ENCODE measurements at regions not wholly inside any gene's neighbourhood (a gene's known extent, or its start where the extent isn't known, plus 50 kb on each side); places are given as distances from the start of the nearest gene placed in this dataset.

DNA sequence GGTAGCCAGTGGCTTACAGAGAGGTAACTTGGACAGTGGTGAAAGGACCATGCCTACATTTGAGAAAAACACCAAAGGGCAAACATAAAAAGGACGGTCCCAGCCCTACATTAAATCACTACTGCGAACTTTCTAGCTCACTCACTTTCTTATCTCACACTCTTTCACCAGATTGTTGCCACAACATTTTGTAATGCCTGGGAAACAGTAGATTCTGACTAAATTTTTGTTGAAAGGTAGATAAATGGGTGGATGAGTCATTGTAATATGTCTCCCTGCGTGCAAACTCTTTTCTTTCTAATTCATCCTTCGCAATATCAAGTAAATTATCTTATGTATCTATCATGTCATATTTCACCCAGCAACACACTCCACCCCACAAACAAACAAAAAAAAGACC lies 192.2 kb downstream of the IRS1 start:
- Mint-ChIP-seq H3K4me1 (no peaks in the 10 kb centered on the region), H3K27me3 (peaks cover 37 to 60% (median 37%) of the 10 kb centered on the region in 3 donors), H3K27ac (no peak overlapping the region), H3K36me3 (no peaks in the 10 kb centered on the region), H3K9me3 (no peaks in the 10 kb centered on the region), H3K4me3 (no peak overlapping the region)
- no peak for DNase-seq
- no peak for ATAC-seq (ENCODE audit: low read depth in 2 of 2)

DNA sequence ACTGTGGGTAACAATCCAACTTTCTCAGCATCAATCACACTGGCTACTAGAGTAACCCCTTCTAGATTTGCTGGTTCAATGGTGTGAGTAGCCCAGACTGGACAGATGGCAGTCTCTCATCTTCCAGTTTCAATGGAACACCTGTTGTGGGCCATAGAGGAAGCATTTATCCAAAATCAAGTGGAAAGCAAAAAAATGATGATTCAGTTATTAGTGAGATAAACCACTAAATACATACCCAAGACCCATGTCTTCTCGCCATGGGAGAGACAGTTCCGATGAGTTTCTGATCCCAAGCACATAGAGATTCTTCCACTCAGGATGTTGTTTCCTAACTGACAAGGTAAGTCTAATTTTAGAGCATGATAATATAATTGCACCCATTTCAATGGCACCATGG lies 194.0 kb downstream of the IRS1 start:
- no peak for ATAC-seq (ENCODE audit: low read depth in 2 of 2)
- no peaks in the 10 kb centered on the region for H3K9me3 Mint-ChIP-seq
- H3K27me3 Mint-ChIP-seq = peaks cover 35 to 47% (median 39%) of the 10 kb centered on the region in 3 donors
- H3K36me3 Mint-ChIP-seq = no peaks in the 10 kb centered on the region
- H3K4me1 Mint-ChIP-seq = no peaks in the 10 kb centered on the region
- no peak overlapping the region for H3K4me3 Mint-ChIP-seq
- no peak overlapping the region for H3K27ac Mint-ChIP-seq
- DNase-seq = no peak

DNA sequence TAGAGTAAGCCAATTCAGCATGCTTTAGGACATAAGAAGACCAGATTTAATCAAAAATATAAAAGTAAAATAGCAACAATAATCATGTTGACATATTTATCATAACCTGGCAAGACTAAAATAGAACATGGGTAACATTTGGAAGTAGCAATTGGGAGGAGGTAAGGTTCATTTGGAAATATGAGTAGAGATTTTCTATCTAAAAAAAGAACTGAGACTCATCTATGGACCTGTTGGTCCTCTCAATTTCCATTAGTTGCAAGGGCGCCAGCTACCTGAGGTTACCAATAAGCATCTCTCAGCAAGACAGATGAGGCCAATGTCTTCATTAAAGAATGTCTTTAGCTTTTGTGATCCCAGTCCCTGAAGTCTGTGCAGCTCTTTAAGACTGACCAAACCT lies 196.0 kb downstream of the IRS1 start:
- H3K36me3 Mint-ChIP-seq = no peaks in the 10 kb centered on the region
- no peak overlapping the region for H3K4me3 Mint-ChIP-seq
- H3K27ac Mint-ChIP-seq = no peak overlapping the region
- no peaks in the 10 kb centered on the region for H3K4me1 Mint-ChIP-seq
- no peaks in the 10 kb centered on the region for H3K9me3 Mint-ChIP-seq
- ATAC-seq (ENCODE audit: low read depth in 2 of 2) = no peak
- no peak for DNase-seq
- peaks cover 37 to 44% (median 42%) of the 10 kb centered on the region in 3 donors for H3K27me3 Mint-ChIP-seq

DNA sequence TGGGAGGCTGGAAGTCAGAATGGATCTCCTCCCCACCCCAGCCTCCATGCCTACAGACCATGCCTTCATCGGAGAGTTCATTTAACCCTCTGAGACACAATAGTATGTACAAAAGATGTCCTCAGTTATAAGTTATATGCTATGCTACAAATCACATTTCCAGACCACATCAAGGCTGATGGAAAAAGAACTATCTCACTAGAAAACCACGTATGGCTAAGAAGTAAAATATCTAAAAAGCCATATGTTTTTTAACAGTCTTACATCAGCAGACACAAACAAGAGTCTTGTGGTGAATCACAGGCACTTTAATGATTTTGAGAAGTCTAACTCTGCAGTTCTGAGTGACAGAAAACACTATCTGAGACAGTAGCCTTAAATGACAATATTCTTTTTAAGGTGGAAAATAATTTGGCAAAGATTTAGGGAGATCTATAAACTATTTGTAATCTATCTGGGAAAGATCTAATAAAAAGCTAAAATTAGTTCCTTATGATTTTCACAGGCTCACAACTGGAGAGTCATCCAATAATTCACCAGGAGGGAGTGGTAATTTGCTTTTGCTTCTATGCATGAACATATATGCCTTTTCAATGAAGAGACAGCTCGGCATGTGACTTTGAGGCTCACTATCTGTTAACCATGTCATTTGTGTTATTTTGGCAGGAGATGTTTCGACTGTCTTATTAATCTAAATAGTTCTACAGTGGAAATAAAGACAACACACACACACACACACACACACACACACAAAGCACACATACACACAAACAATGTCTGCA lies 197.5 kb downstream of the IRS1 start:
- Mint-ChIP-seq H3K4me1 (no peaks in the 10 kb centered on the region), H3K4me3 (no peak overlapping the region), H3K27ac (no peak overlapping the region), H3K36me3 (no peaks in the 10 kb centered on the region), H3K9me3 (no peaks in the 10 kb centered on the region), H3K27me3 (peaks cover 37 to 40% (median 40%) of the 10 kb centered on the region in 3 donors)
- DNase-seq (no peak), ATAC-seq (ENCODE audit: low read depth in 2 of 2) (no peak)

DNA sequence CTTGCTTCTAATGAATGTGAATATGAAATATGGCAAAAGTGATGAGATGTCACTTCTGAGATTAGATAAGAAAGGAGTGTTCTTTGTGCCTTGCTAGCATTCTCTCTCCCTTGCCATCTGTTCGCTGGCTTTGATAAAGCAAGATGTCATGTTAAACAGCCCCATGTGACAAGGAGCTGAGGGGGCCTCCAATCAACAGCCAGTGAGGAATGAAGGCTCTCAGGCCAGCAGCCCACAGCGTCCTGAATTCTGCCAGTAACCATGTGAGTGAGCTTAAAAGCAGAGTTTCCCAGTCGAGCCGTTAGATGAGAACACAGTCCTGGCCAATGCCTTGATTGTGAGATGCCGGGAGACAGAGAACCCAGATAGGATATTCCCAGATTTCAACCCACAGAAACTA lies 198.8 kb downstream of the IRS1 start:
- peaks cover 40 to 42% (median 41%) of the 10 kb centered on the region in 3 donors for H3K27me3 Mint-ChIP-seq
- no peak for ATAC-seq (ENCODE audit: low read depth in 2 of 2)

DNA sequence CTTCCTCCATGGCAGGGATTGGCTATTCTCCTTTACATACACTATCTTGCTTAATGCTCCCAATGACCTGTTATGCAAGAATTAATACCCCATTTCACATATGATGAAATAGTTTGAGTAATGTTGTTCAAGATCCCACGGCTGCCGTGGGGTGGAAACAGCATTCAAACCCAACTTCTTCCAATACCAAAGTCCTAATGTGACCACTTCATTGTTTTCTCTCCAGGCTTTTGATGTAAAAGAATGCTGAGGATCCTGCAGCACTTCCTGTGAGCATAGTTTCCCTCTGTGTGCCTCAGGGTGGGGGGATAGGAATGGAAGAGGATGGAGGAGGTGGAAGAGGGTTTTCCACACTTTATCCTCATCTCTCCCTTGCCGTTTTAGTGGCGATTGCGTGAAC lies 199.4 kb downstream of the IRS1 start:
- H3K9me3 Mint-ChIP-seq = peaks cover 0 to 2% (median 0%) of the 10 kb centered on the region in 7 donors
- DNase-seq (no peak), ATAC-seq (ENCODE audit: low read depth in 2 of 2) (no peak)
- H3K4me1 Mint-ChIP-seq = no peaks in the 10 kb centered on the region
- H3K36me3 Mint-ChIP-seq = no peaks in the 10 kb centered on the region
- H3K27ac Mint-ChIP-seq = no peak overlapping the region
- no peak overlapping the region for H3K4me3 Mint-ChIP-seq
- H3K27me3 Mint-ChIP-seq = peaks cover 40 to 46% (median 40%) of the 10 kb centered on the region in 3 donors

More for the DNA sequence above, 198.8 kb downstream of the IRS1 start:
- Mint-ChIP-seq H3K27ac (no peak overlapping the region), H3K4me1 (no peaks in the 10 kb centered on the region), H3K9me3 (no peaks in the 10 kb centered on the region), H3K4me3 (no peak overlapping the region), H3K36me3 (no peaks in the 10 kb centered on the region)
- no peak for DNase-seq

DNA sequence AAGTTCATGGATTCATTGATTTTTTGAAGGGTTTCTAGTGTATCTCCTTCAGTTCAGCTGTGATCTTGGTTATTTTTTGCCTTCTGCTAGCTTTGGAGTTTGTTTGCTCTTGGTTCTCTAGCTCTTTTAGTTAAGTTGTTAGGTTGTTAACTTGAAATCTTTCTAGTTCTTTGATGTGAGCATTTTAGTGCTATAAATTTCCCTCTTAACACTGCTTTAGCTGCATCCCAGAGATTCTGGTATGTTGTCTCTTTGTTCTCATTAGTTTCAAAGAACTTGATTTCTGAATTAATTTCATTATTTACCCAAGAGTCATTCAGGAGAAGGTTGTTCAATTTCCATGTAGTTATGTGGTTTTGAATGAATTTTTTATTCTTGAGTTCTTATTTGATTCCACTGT lies 210.6 kb downstream of the IRS1 start:
- ATAC-seq (ENCODE audit: low read depth in 2 of 2) = no peak
- H3K4me1 Mint-ChIP-seq = no peaks in the 10 kb centered on the region

DNA sequence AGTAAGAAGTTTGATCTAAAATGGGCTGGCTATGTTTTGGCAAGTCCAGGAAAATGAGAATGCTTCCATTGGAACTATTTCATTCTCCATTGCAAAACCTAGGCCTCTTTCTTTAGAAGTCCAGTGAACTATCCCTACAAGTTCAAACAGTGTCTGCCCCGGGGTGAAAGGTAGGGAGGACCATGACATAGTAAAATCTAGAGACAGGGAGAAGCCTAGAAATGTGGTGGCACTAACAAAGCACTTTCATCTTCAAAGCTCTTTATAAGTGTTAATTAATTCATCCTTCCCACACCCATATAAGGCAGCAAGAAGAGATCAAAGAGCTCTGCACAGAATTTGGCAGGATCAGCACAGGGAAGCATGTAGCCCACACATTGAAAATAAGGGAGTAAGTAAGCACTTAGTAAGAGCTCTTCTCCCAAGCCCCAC lies 214.5 kb downstream of the IRS1 start:
- no peak for DNase-seq
- Mint-ChIP-seq H3K4me3 (no peak overlapping the region), H3K4me1 (no peaks in the 10 kb centered on the region), H3K36me3 (no peaks in the 10 kb centered on the region), H3K27me3 (peaks cover 15 to 32% (median 28%) of the 10 kb centered on the region in 3 donors), H3K27ac (no peak overlapping the region), H3K9me3 (peaks cover 0 to 3% (median 0%) of the 10 kb centered on the region in 7 donors)
- ATAC-seq (ENCODE audit: low read depth in 2 of 2) = no peak

More for the DNA sequence above, 210.6 kb downstream of the IRS1 start:
- Mint-ChIP-seq H3K27me3 (peaks cover 0 to 17% (median 14%) of the 10 kb centered on the region in 3 donors), H3K27ac (no peak overlapping the region), H3K4me3 (no peak overlapping the region), H3K36me3 (no peaks in the 10 kb centered on the region), H3K9me3 (peaks cover 0 to 6% (median 0%) of the 10 kb centered on the region in 7 donors)
- no peak for DNase-seq

DNA sequence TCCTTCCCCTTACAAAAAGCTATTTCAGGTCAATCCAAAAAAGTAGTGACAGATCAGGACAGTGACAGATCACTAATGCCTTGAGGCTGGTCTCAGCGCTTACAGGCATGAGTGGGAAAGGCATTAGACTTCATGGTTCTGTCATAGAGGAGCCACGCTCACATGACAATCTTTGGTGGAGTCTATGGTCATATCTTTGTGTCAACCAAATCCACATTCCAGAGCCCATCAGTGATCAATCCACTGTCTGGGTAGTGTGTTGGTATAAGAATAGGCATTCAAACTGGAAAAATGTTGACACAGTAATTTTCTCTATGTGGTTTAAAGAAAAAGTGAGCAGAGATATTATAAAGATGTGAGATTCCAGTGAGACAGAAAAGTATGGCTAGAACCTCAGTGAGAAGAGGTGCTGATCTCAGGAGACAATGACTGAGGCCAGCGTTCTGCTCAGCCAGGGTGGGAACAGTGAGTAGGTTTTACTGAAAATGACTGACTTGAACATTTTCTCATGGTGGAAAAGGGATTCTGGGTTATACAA lies 215.0 kb downstream of the IRS1 start:
- Mint-ChIP-seq H3K27me3 (peaks cover 15 to 32% (median 28%) of the 10 kb centered on the region in 3 donors), H3K9me3 (peaks cover 0 to 3% (median 0%) of the 10 kb centered on the region in 7 donors), H3K36me3 (no peaks in the 10 kb centered on the region), H3K4me1 (no peaks in the 10 kb centered on the region), H3K27ac (peak overlapping the region in 1 of 6 donors; percentile 6), H3K4me3 (no peak overlapping the region)
- no peak for ATAC-seq (ENCODE audit: low read depth in 2 of 2)
- no peak for DNase-seq

DNA sequence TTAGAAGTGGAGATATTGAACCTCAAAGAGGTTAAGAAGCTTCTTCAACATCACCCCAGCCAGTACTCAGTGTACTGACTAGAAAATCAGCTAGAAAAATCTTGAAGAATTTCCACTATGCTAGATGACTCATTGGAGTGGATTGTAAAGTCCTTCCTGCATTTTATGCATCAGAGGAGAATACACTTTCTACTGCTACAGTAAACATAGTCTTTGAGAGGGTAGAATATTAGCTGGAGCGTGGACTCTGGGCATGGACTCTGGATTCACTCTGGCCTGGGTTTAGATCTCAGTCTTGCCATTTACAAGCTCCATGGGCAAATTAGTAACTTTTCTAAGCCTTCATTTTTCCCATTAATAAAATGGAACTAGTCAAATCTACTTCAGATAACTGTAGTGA lies 215.9 kb downstream of the IRS1 start:
- H3K4me3 Mint-ChIP-seq = no peak overlapping the region
- H3K27ac Mint-ChIP-seq = no peak overlapping the region
- H3K36me3 Mint-ChIP-seq = no peaks in the 10 kb centered on the region
- H3K9me3 Mint-ChIP-seq = peaks cover 0 to 3% (median 0%) of the 10 kb centered on the region in 7 donors
- DNase-seq (no peak), ATAC-seq (ENCODE audit: low read depth in 2 of 2) (no peak)
- H3K27me3 Mint-ChIP-seq = peaks cover 15 to 32% (median 28%) of the 10 kb centered on the region in 3 donors
- no peaks in the 10 kb centered on the region for H3K4me1 Mint-ChIP-seq

DNA sequence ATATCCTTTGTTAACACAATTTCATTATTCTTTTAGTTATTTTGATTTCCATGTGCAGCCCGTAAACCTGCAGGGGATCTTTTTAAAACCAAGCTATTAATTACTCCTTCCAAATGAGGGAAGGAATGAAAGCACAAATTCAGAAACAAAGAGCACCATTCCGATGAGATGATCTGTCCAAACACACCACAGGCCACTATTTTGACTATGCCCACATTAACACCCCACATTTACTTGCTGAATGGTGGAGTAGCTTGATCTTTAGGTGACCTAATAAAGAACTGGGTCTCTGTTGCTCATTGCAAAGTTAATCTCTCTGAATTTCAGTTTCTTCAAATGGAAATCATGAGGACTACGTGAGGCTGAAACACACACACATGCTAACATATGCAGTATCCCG lies 218.0 kb downstream of the IRS1 start:
- Mint-ChIP-seq H3K9me3 (peaks cover 0 to 2% (median 0%) of the 10 kb centered on the region in 7 donors), H3K36me3 (no peaks in the 10 kb centered on the region), H3K4me1 (no peaks in the 10 kb centered on the region), H3K27ac (no peak overlapping the region), H3K27me3 (peaks cover 15 to 32% (median 28%) of the 10 kb centered on the region in 3 donors), H3K4me3 (no peak overlapping the region)
- ATAC-seq (ENCODE audit: low read depth in 2 of 2) = no peak
- no peak for DNase-seq

DNA sequence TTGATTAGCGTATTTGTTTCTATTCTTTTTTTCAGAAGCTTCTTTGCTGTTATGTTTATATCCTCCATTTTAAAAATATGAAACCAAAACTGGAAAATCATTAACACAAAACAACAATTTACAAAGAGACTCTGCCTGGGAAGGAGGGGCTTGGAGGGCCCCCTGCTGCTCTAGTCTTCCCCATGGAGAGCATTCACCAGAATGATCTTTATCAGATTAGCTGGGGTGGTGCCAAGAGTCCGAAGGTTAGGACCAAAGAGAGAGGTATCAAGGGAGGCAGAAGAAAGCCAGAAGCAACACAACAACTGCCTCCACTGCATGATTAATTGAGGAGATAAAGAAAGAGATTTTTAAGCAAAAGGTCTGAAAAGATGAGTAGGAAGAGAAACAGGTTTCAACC lies 218.6 kb downstream of the IRS1 start:
- Mint-ChIP-seq H3K9me3 (peaks cover 0 to 2% (median 0%) of the 10 kb centered on the region in 7 donors), H3K4me3 (no peak overlapping the region), H3K36me3 (no peaks in the 10 kb centered on the region), H3K27ac (no peak overlapping the region), H3K27me3 (peaks cover 15 to 28% (median 27%) of the 10 kb centered on the region in 3 donors), H3K4me1 (no peaks in the 10 kb centered on the region)
- ATAC-seq (ENCODE audit: low read depth in 2 of 2) = no peak
- DNase-seq = no peak

DNA sequence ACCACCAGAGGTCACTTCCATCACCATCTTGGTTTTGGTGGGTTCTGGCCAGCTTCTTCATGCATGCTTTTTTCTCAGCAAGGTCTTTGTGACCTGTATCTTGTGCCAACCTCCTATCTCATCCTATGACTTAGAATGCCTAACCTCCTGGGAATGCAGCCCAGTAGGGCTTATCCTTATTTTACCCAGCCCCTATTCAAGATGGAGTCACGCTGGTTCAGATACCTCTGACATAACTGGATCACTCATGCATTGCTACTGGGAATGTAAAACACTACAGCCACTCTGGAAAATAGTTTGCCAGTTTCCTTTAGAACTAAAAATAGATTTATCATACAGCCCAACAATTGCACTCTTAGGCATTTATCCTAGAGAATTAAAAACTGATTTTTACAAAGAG lies 219.2 kb downstream of the IRS1 start:
- Mint-ChIP-seq H3K27ac (no peak overlapping the region), H3K27me3 (peaks cover 15 to 28% (median 26%) of the 10 kb centered on the region in 3 donors), H3K4me3 (no peak overlapping the region), H3K4me1 (no peaks in the 10 kb centered on the region), H3K36me3 (no peaks in the 10 kb centered on the region), H3K9me3 (peaks cover 0 to 2% (median 0%) of the 10 kb centered on the region in 7 donors)
- DNase-seq (no peak), ATAC-seq (ENCODE audit: low read depth in 2 of 2) (no peak)

DNA sequence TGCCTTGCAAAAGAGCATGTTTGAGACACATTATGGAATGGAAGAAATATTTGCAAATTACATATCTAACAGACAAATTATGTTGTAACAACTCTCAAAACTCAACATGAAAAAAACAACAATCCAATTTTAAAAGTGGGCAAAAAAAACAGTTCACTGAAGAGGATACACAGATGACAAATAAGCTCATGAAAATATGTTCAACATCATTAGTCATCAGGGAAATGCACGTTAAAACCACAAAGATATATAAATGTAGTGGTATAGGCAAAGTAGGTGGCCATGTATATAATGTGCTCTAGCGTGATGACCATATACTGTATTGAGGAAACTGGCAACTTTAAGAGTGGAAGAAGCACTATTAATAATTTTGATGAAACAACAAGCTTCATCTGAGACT lies 220.1 kb downstream of the IRS1 start:
- H3K9me3 Mint-ChIP-seq = peaks cover 0 to 2% (median 0%) of the 10 kb centered on the region in 7 donors
- no peaks in the 10 kb centered on the region for H3K36me3 Mint-ChIP-seq
- peaks cover 15 to 28% (median 22%) of the 10 kb centered on the region in 3 donors for H3K27me3 Mint-ChIP-seq
- H3K4me3 Mint-ChIP-seq = no peak overlapping the region
- H3K27ac Mint-ChIP-seq = no peak overlapping the region
- DNase-seq (no peak), ATAC-seq (ENCODE audit: low read depth in 2 of 2) (no peak)
- H3K4me1 Mint-ChIP-seq = no peaks in the 10 kb centered on the region

All from naive B cell (primary cell).